H1 (cell line): ENCODE measurements at regions not wholly inside any gene's neighbourhood (a gene's known extent, or its start where the extent isn't known, plus 50 kb on each side); places are given as distances from the start of the nearest gene placed in this dataset.

Experiments
- HDAC6 ChIP-seq: IDR thresholded peaks from one replicate; pipeline ENCODE4 v1.7.1; 2012; ENCODE audit warnings: low read depth, mild to moderate bottlenecking, inconsistent platforms, low read length, moderate library complexity

GRCh38 chr1:53393325-53393792 lies 65.5 kb upstream of the LRP8 start (continued):
- TF ChIP-seq HDAC6, result no peak
